ENCODE measurements at regions not wholly inside any gene's neighbourhood (a gene's known extent, or its start where the extent isn't known, plus 50 kb on each side); places are given as distances from the start of the nearest gene placed in this dataset.
"Not testable (repeated sequence)": the region's sequence is repeated elsewhere in the genome, so short reads cannot be mapped to it uniquely, and the experiment has no call there.

- intact Hi-C loops (cut with DNase I), result no loop called here
- no peaks in the 10 kb centered on the region for H3K27me3 ChIP-seq
- H3K4me1 ChIP-seq, result no peaks in the 10 kb centered on the region
- no peak for TF ChIP-seq CTCF (IDR thresholded peaks at IDR 0.05)
- no peak overlapping the region for H3K9ac ChIP-seq (ENCODE audit: low read depth in 2 of 2, low read length in 2 of 2)
- H3K27ac ChIP-seq, result no peak overlapping the region
- DNase-seq, result no peak
- no peaks in the 10 kb centered on the region for H3K9me3 ChIP-seq
- H3K36me3 ChIP-seq, result no peaks in the 10 kb centered on the region
- H3K4me3 ChIP-seq, result no peak overlapping the region
Measured at GRCh38 chr19:30255791-30256495, 116.2 kb upstream of the ZNF536 start.

GRCh38 chr19:30256496-30256850 lies 115.7 kb upstream of the ZNF536 start:
- intact Hi-C loops (cut with DNase I), result no loop called here
- Histone ChIP-seq H3K4me3 (no peak overlapping the region), H3K9me3 (no peaks in the 10 kb centered on the region), H3K9ac (ENCODE audit: low read depth in 2 of 2, low read length in 2 of 2) (no peak overlapping the region), H3K27ac (no peak overlapping the region), H3K27me3 (no peaks in the 10 kb centered on the region), H3K4me1 (no peaks in the 10 kb centered on the region), H3K36me3 (no peaks in the 10 kb centered on the region)
- DNase-seq, result no peak
- no peak for TF ChIP-seq CTCF (IDR thresholded peaks at IDR 0.05)

GRCh38 chr19:30263830-30264381 lies 108.3 kb upstream of the ZNF536 start:
- no peaks in the 10 kb centered on the region for H3K36me3 ChIP-seq
- no peaks in the 10 kb centered on the region for H3K27me3 ChIP-seq
- H3K4me3 ChIP-seq, result no peak overlapping the region
- no peak overlapping the region for H3K9ac ChIP-seq (ENCODE audit: low read depth in 2 of 2, low read length in 2 of 2)
- no peak overlapping the region for H3K27ac ChIP-seq
- TF ChIP-seq CTCF (IDR thresholded peaks at IDR 0.05), result no peak
- DNase-seq, result no peak
- no peaks in the 10 kb centered on the region for H3K9me3 ChIP-seq
- H3K4me1 ChIP-seq, result no peaks in the 10 kb centered on the region
- intact Hi-C loops (cut with DNase I), result no loop called here

GRCh38 chr19:30265918-30266317 lies 106.3 kb upstream of the ZNF536 start:
- DNase-seq; H3K4me3 ChIP-seq; H3K9me3 ChIP-seq; H3K27ac ChIP-seq; H3K4me1 ChIP-seq; H3K27me3 ChIP-seq; H3K9ac ChIP-seq (ENCODE audit: low read depth in 2 of 2, low read length in 2 of 2); intact Hi-C loops (cut with DNase I); H3K36me3 ChIP-seq: not testable (repeated sequence)

GRCh38 chr19:30266687-30267086 lies 105.5 kb upstream of the ZNF536 start:
- no peak for TF ChIP-seq CTCF (IDR thresholded peaks at IDR 0.05)
- no peak overlapping the region for H3K27ac ChIP-seq
- intact Hi-C loops (cut with DNase I), result no loop called here
- no peak for DNase-seq
- H3K4me1 ChIP-seq, result no peaks in the 10 kb centered on the region
- no peak overlapping the region for H3K4me3 ChIP-seq
- no peaks in the 10 kb centered on the region for H3K9me3 ChIP-seq
- H3K36me3 ChIP-seq, result no peaks in the 10 kb centered on the region
- H3K27me3 ChIP-seq, result no peaks in the 10 kb centered on the region
- no peak overlapping the region for H3K9ac ChIP-seq (ENCODE audit: low read depth in 2 of 2, low read length in 2 of 2)

- no peaks in the 10 kb centered on the region for H3K36me3 ChIP-seq
- DNase-seq, result no peak
- intact Hi-C loops (cut with DNase I), result no loop called here
- H3K9me3 ChIP-seq, result no peaks in the 10 kb centered on the region
- no peak overlapping the region for H3K27ac ChIP-seq
- no peaks in the 10 kb centered on the region for H3K4me1 ChIP-seq
- TF ChIP-seq CTCF (IDR thresholded peaks at IDR 0.05), result no peak
- H3K27me3 ChIP-seq, result no peaks in the 10 kb centered on the region
- no peak overlapping the region for H3K9ac ChIP-seq (ENCODE audit: low read depth in 2 of 2, low read length in 2 of 2)
- H3K4me3 ChIP-seq, result no peak overlapping the region
Measured at GRCh38 chr19:30267332-30267731, 104.9 kb upstream of the ZNF536 start.
